Thyroid gland (tissue), 4 donors: ENCODE measurements at regions not wholly inside any gene's neighbourhood (a gene's known extent, or its start where the extent isn't known, plus 50 kb on each side); places are given as distances from the start of the nearest gene placed in this dataset.
A peak's percentile ranks its signal among the peaks of the same experiment; 100 is the strongest.

Source experiments
- CTCF ChIP-seq, 6 experiments: fragments of 200-600 bp in 3 of 6; fragments of 450-650 bp in 3 of 6; sonication (generic) in 3 of 6; IDR thresholded peaks; one replicate each; pipeline ENCODE4 v1.5.1; 2016 to 2019; ENCODE audit warnings: antibody characterized with exemption in 6 of 6, mild to moderate bottlenecking in 2 of 6, inconsistent platforms in 1 of 6, moderate library complexity in 1 of 6
- POLR2A ChIP-seq, 2 donors: fragments of 450-650 bp; IDR thresholded peaks; one replicate each; pipeline ENCODE4 v1.6.1; 2017; ENCODE audit warnings: antibody characterized with exemption in 2 of 2, mild to moderate bottlenecking in 2 of 2, moderate library complexity in 1 of 2

- TF ChIP-seq CTCF (IDR thresholded peaks at IDR 0.05) = peak; percentile 34 to 64 (median 44)
- no peak for TF ChIP-seq POLR2A (IDR thresholded peaks at IDR 0.05)
These were observed 214.0 kb upstream of the PRSS1 start for GRCh38 chr7:142535123-142535779.
